ENCODE measurements at regions not wholly inside any gene's neighbourhood (a gene's known extent, or its start where the extent isn't known, plus 50 kb on each side); places are given as distances from the start of the nearest gene placed in this dataset.

DNA sequence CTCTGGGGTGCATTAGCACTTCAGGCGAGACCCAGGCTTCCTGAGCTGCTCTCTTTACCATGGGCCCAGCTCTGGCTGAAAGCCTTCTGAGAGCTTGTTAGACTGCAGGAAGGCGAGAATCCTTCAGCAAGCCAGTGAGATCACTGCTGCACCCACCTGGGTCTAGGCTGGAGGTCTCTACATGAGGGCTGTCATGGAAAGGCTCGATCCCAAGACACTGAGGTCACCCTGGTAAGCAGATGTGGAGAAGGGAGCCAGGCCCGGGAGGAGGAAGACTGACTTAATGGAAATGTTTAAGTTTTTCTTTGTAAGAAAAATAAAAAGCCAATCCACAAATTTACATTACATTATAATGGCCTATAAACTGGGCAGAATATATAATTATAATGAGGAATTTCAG, 684.5 kb downstream of the TNS3 start:
- TF ChIP-seq CTCF (IDR thresholded peaks at IDR 0.05) (no peak), POLR2A (IDR thresholded peaks at IDR 0.05) (no peak), EP300 (IDR thresholded peaks at IDR 0.05) (no peak)
